Endodermal cell (in vitro differentiated cells): ENCODE measurements at regions not wholly inside any gene's neighbourhood (a gene's known extent, or its start where the extent isn't known, plus 50 kb on each side); places are given as distances from the start of the nearest gene placed in this dataset.

Source experiments
- DNase-seq: peaks from one replicate; pipeline ENCODE4 v3.0.0-alpha.2; 2017
- H3K27ac ChIP-seq: 2 replicates; pipeline ENCODE4 v1.5.1; 2013; ENCODE audit warnings: mild to moderate bottlenecking, low read depth, low read length, moderate library complexity
- H3K27me3 ChIP-seq: 2 replicates; pipeline ENCODE4 v1.6.1; 2013; ENCODE audit warnings: mild to moderate bottlenecking, low read length, moderate library complexity; ENCODE audit not compliant: insufficient read depth, control insufficient read depth, poor library complexity, severe bottlenecking
- H3K36me3 ChIP-seq: 2 replicates; pipeline ENCODE4 v1.7.0; 2013; ENCODE audit warnings: mild to moderate bottlenecking, low read length, moderate library complexity; ENCODE audit not compliant: control insufficient read depth, insufficient read depth
- H3K4me1 ChIP-seq: one replicate; pipeline ENCODE4 v1.7.0; 2013; ENCODE audit warnings: low read length; ENCODE audit not compliant: control insufficient read depth, insufficient read depth
- H3K4me3 ChIP-seq: 2 replicates; pipeline ENCODE4 v1.5.1; 2013; ENCODE audit warnings: mild to moderate bottlenecking, low read length, moderate library complexity
- H3K9ac ChIP-seq: 2 replicates; pipeline ENCODE4 v1.6.1; 2013; ENCODE audit warnings: mild to moderate bottlenecking, low read length, moderate library complexity; ENCODE audit not compliant: poor library complexity, severe bottlenecking; ENCODE audit errors: extremely low read depth
- H3K9me3 ChIP-seq: 2 replicates; pipeline ENCODE4 v1.6.1; 2013; ENCODE audit warnings: mild to moderate bottlenecking, low read length, moderate library complexity; ENCODE audit not compliant: control insufficient read depth
- H3K27ac Mint-ChIP-seq: 2 replicates; pipeline ENCODE4 v1.8.0; 2020; ENCODE audit warnings: mixed read lengths
- H3K27me3 Mint-ChIP-seq: 2 replicates; pipeline ENCODE4 v1.8.0; 2021; ENCODE audit warnings: mild to moderate bottlenecking, mixed read lengths; ENCODE audit not compliant: insufficient read depth
- H3K36me3 Mint-ChIP-seq: 2 replicates; pipeline ENCODE4 v1.8.0; 2020; ENCODE audit warnings: low read depth, mixed read lengths
- H3K4me1 Mint-ChIP-seq: 2 replicates; pipeline ENCODE4 v1.8.0; 2020; ENCODE audit warnings: mixed read lengths
- H3K4me3 Mint-ChIP-seq: 2 replicates; pipeline ENCODE4 v1.8.0; 2020; ENCODE audit warnings: mild to moderate bottlenecking, moderate library complexity, mixed read lengths
- H3K9me3 Mint-ChIP-seq: 2 replicates; pipeline ENCODE4 v1.8.0; 2020; ENCODE audit warnings: mild to moderate bottlenecking, mixed read lengths
- WGBS, 2 experiments: methylation state at CpG; one replicate each; pipeline versions ENCODE4 v1.1.5 to v1.1.7; 2013; ENCODE audit warnings: missing lambda C conversion rate in 2 of 2, mixed read lengths in 1 of 2; ENCODE audit not compliant: insufficient coverage in 1 of 2, insufficient read length in 1 of 2; 5-methylcytosine and 5-hydroxymethylcytosine counted together
- TF ChIP-seq, protein P1 (sequence below): fragments of 200-600 bp; sonication (generic); conservative IDR thresholded peaks from 2 replicates; pipeline ENCODE4 v1.5.0; 2021; ENCODE audit warnings: antibody characterized with exemption, mild to moderate bottlenecking

- DNase-seq = no peak
- H3K27me3 Mint-ChIP-seq = no peaks in the 10 kb centered on the region
- H3K36me3 Mint-ChIP-seq = no peaks in the 10 kb centered on the region
- no peaks in the 10 kb centered on the region for H3K9me3 Mint-ChIP-seq
- no peak overlapping the region for H3K4me3 Mint-ChIP-seq
- H3K27ac Mint-ChIP-seq = no peak overlapping the region
- H3K4me1 Mint-ChIP-seq = peaks cover 7% of the 10 kb centered on the region
- Histone ChIP-seq H3K9ac (no peak overlapping the region), H3K4me3 (no peak overlapping the region), H3K4me1 (no peaks in the 10 kb centered on the region), H3K27me3 (no peaks in the 10 kb centered on the region), H3K36me3 (no peaks in the 10 kb centered on the region), H3K27ac (peak overlapping the region; percentile 90), H3K9me3 (no peaks in the 10 kb centered on the region)
- WGBS, 2 experiments = 100% methylated on average over 1 of the region's 1 CpG; no CpG with 5 or more reads in 1 of the 2 experiments
- TF ChIP-seq, protein P1, sequence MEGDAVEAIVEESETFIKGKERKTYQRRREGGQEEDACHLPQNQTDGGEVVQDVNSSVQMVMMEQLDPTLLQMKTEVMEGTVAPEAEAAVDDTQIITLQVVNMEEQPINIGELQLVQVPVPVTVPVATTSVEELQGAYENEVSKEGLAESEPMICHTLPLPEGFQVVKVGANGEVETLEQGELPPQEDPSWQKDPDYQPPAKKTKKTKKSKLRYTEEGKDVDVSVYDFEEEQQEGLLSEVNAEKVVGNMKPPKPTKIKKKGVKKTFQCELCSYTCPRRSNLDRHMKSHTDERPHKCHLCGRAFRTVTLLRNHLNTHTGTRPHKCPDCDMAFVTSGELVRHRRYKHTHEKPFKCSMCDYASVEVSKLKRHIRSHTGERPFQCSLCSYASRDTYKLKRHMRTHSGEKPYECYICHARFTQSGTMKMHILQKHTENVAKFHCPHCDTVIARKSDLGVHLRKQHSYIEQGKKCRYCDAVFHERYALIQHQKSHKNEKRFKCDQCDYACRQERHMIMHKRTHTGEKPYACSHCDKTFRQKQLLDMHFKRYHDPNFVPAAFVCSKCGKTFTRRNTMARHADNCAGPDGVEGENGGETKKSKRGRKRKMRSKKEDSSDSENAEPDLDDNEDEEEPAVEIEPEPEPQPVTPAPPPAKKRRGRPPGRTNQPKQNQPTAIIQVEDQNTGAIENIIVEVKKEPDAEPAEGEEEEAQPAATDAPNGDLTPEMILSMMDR = no peak
Observed at GRCh38 chr5:93887678-93888077, 146.3 kb upstream of the POU5F2 start.

DNA sequence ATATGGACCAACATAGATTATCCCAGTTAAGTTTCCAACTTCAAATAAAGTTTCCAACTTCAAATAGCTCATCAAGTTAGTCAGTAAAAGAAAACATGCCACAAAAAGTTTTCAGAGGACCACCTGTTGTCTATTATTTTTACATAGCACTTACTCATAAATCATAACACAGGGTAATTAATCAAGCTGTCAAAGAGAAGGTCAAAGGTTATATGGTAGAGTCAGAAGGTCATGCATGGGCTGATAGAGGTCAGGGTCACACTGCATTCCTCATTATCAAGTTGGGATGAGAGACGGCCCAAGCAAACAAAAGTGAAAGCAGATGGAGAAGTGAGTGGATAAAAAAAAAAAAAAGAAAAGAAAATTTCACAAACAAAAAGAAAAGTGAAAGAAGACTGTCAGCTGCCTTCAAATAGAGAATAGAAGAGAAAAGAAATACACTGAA, 145.5 kb upstream of the POU5F2 start:
- H3K4me1 Mint-ChIP-seq = peaks cover 7% of the 10 kb centered on the region
- no peak overlapping the region for H3K4me3 Mint-ChIP-seq
- WGBS, 2 experiments = 73% methylated on average over 1 of the region's 1 CpG; no CpG with 5 or more reads in 1 of the 2 experiments
- no peaks in the 10 kb centered on the region for H3K9me3 Mint-ChIP-seq
- H3K27me3 Mint-ChIP-seq = no peaks in the 10 kb centered on the region
- TF ChIP-seq, protein P1 = no peak
- Histone ChIP-seq H3K27ac (peak overlapping the region; percentile 90), H3K4me3 (no peak overlapping the region), H3K27me3 (no peaks in the 10 kb centered on the region), H3K4me1 (no peaks in the 10 kb centered on the region), H3K9me3 (no peaks in the 10 kb centered on the region), H3K36me3 (no peaks in the 10 kb centered on the region), H3K9ac (no peak overlapping the region)
- H3K36me3 Mint-ChIP-seq = no peaks in the 10 kb centered on the region
- no peak overlapping the region for H3K27ac Mint-ChIP-seq
- no peak for DNase-seq

GRCh38 chr5:93886098-93886806, 144.9 kb upstream of the POU5F2 start:
- Histone ChIP-seq H3K4me1 (no peaks in the 10 kb centered on the region), H3K27ac (peak overlapping the region; percentile 90), H3K9ac (no peak overlapping the region), H3K9me3 (no peaks in the 10 kb centered on the region), H3K36me3 (no peaks in the 10 kb centered on the region), H3K4me3 (no peak overlapping the region), H3K27me3 (no peaks in the 10 kb centered on the region)
- WGBS, 2 experiments = 78 to 86% methylated on average over 5 to 7 of the region's 7 CpGs
- TF ChIP-seq, protein P1 = no peak
- H3K4me3 Mint-ChIP-seq = no peak overlapping the region
- peaks cover 7% of the 10 kb centered on the region for H3K4me1 Mint-ChIP-seq
- H3K9me3 Mint-ChIP-seq = no peaks in the 10 kb centered on the region
- H3K27ac Mint-ChIP-seq = no peak overlapping the region
- DNase-seq = no peak
- no peaks in the 10 kb centered on the region for H3K27me3 Mint-ChIP-seq
- no peaks in the 10 kb centered on the region for H3K36me3 Mint-ChIP-seq
